Right atrium auricular region (tissue), 2 donors: ENCODE measurements at regions not wholly inside any gene's neighbourhood (a gene's known extent, or its start where the extent isn't known, plus 50 kb on each side); places are given as distances from the start of the nearest gene placed in this dataset.
"Not testable (repeated sequence)": the region's sequence is repeated elsewhere in the genome, so short reads cannot be mapped to it uniquely, and the experiment has no call there.

Experiments
- DNase-seq: peaks from one replicate; pipeline ENCODE4 v3.0.0-alpha.2; 2019; ENCODE audit warnings: low spot score
- H3K27ac ChIP-seq, 2 donors: fragments of 200-600 bp; sonication (generic); 1 replicate in 1 of 2; 2 replicates in 1 of 2; pipeline ENCODE4 v1.5.1; 2016 to 2019
- H3K27me3 ChIP-seq, 2 donors: fragments of 200-600 bp; sonication (generic); one replicate each; pipeline versions ENCODE4 v1.5.1 to v1.6.0; 2017 to 2019
- H3K36me3 ChIP-seq: fragments of 200-600 bp; sonication (generic); one replicate; pipeline ENCODE4 v1.5.1; 2016
- H3K4me1 ChIP-seq, 2 donors: fragments of 200-600 bp; sonication (generic); one replicate each; pipeline versions ENCODE4 v1.5.1 to v1.6.0; 2017 to 2019
- H3K4me3 ChIP-seq, 2 donors: fragments of 200-600 bp; sonication (generic); 1 replicate in 1 of 2; 2 replicates in 1 of 2; pipeline ENCODE4 v1.5.1; 2017 to 2019; ENCODE audit warnings: mild to moderate bottlenecking in 1 of 2, moderate library complexity in 1 of 2
- H3K9me3 ChIP-seq, 2 donors: fragments of 200-600 bp; sonication (generic); one replicate each; pipeline ENCODE4 v1.5.1; 2019
- TF ChIP-seq, protein P1 (sequence below), 2 donors: fragments of 200-600 bp; sonication (generic); IDR thresholded peaks; one replicate each; pipeline ENCODE4 v1.5.1; 2019; ENCODE audit warnings: antibody characterized with exemption in 2 of 2

DNA sequence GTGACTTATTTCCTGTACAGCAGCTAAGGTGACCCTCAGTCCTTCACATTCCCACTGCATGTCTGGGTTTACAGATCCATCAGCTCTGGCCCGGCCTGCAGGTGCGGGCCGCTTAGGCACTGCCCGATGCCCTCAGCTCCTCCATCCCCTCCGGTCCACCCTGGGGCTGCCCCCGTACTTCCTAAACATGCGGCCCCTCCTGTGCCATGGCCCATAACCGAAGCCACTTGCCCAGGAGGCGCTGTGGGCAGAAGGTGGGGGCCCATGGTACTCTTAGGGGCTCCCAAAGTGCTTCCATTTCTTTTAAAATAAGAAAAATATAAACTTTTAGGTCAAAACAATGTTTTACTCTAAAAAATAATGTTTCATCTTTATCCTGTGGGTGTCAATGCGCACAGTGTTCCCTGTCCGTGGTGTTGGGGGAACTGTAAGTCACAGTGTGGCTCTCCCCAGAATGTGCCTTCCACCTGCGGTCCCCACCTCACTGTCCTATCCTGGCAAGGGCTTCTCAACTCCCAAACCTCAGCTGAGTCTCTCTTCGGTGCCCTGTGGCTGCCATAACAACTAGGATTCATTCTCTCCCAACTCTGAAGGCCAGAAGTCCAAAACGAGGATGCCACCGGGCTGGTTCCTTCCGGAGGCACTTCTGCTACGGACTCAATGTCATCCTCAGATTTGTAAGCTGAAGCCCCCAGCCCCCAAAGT is 132.7 kb upstream of the LPCAT1 start:
- Histone ChIP-seq H3K27me3 (peaks cover 0 to 15% of the 10 kb centered on the region in 2 donors), H3K27ac (no peak overlapping the region)
- DNase-seq: no peak

GRCh38 chr5:1655496-1656270 is 131.9 kb upstream of the LPCAT1 start:
- Histone ChIP-seq H3K4me3 (no peak overlapping the region), H3K27me3 (peaks cover 0 to 15% of the 10 kb centered on the region in 2 donors), H3K4me1 (peaks cover 0 to 8% of the 10 kb centered on the region in 2 donors), H3K9me3 (no peaks in the 10 kb centered on the region), H3K36me3 (no peaks in the 10 kb centered on the region), H3K27ac (no peak overlapping the region)
- DNase-seq: peak; percentile 42
- TF ChIP-seq, protein P1, sequence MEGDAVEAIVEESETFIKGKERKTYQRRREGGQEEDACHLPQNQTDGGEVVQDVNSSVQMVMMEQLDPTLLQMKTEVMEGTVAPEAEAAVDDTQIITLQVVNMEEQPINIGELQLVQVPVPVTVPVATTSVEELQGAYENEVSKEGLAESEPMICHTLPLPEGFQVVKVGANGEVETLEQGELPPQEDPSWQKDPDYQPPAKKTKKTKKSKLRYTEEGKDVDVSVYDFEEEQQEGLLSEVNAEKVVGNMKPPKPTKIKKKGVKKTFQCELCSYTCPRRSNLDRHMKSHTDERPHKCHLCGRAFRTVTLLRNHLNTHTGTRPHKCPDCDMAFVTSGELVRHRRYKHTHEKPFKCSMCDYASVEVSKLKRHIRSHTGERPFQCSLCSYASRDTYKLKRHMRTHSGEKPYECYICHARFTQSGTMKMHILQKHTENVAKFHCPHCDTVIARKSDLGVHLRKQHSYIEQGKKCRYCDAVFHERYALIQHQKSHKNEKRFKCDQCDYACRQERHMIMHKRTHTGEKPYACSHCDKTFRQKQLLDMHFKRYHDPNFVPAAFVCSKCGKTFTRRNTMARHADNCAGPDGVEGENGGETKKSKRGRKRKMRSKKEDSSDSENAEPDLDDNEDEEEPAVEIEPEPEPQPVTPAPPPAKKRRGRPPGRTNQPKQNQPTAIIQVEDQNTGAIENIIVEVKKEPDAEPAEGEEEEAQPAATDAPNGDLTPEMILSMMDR (IDR thresholded peaks at IDR 0.05): no peak

More for the DNA sequence above, 132.7 kb upstream of the LPCAT1 start:
- Histone ChIP-seq H3K4me1 (peaks cover 0 to 8% of the 10 kb centered on the region in 2 donors), H3K4me3 (no peak overlapping the region), H3K9me3 (no peaks in the 10 kb centered on the region), H3K36me3 (no peaks in the 10 kb centered on the region)
- TF ChIP-seq, protein P1 (IDR thresholded peaks at IDR 0.05): no peak

DNA sequence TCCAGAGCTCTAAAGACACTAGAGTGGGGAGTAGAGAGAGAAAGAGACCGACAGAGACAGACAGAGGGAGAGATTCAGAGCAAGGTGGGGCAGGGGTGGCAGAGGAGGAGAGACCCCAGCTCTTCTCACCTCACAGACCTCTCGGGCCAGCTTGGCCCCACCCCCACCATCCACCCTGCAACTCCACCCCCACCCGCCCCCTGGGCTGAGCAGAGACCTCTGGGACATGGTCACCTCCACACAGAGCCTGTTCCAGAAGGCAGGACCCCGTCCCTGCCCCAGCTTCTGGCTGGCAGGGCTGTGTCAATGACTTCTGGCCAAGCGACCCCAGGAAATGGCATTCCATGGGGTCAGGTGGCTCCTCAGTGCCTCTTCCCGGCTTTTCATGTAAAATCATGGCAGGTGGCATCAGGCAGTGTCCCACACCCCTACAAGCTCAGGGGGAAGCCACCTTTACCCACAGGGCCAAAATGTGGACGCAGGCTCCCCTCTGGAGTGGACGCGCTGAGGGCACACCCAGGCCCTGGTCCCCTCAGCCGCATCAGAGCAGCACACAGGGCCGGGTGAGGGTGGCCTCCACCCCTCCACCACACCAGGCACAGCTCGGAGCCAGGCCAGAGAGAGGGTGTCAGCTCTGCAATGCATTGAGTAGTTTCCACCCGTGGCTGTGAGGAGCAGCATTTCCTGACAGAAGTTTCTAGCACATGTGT is 131.2 kb upstream of the LPCAT1 start:
- Histone ChIP-seq H3K27ac (no peak overlapping the region), H3K4me1 (peaks cover 0 to 8% of the 10 kb centered on the region in 2 donors), H3K36me3 (no peaks in the 10 kb centered on the region), H3K9me3 (no peaks in the 10 kb centered on the region), H3K4me3 (no peak overlapping the region), H3K27me3 (peaks cover 0 to 15% of the 10 kb centered on the region in 2 donors)
- no peak for DNase-seq
- TF ChIP-seq, protein P1 (IDR thresholded peaks at IDR 0.05): no peak

DNA sequence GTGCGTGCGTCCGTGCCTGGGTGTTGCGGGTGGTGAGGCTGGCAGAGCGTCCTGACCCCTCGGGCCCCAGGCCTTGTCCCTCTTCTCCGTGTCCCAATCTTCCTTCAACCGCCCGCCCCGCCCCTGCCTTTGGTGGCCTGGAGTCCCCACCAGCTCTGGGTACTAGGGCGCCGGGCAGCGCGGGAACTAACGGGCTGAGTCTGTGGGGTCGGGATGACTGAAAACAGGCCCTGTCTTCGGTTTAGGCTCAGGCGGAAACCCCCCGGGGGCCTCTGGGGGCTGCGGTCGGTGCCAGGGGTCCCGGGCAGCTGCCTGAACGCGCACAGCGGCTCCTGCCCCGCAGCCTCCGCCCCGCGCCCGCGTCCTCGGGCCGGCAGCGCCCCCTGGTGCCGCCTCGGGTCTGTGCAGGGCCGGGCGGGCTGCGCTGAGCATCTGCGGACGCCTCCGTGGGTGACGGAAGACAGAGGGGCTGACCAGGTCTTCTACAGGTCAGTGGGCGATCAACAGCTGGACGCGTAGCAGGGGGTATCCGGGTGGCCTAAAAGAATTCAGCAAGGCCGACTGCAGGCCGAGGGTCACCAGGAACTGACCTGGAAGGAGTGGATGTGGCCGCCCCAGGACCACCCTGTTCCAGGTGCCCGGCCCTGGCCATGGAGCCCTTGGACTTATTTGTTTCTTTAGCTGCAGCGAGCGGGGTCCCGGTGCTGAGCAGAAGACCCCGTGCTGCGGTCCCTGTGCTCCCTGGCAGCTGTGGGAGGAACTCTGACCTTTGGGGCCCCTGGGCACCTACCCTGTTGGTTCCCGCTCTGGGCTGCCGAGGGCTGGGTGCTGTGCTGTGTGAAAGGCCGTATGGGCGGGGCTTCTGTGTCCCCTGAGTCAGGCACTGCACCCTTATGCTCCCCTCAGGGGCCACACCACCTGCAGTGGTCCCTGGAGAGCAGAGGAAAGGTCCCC is 130.2 kb upstream of the LPCAT1 start:
- not testable (repeated sequence) for H3K27ac ChIP-seq, H3K36me3 ChIP-seq, H3K9me3 ChIP-seq, H3K4me1 ChIP-seq, DNase-seq
- Histone ChIP-seq H3K4me3 (peak overlapping the region in 1 of 2 donors; percentile 4), H3K27me3 (peaks cover 0 to 15% of the 10 kb centered on the region in 2 donors)
- TF ChIP-seq, protein P1 (IDR thresholded peaks at IDR 0.05): peak; percentile 23 to 61
